BE2C (cell line): ENCODE measurements at regions not wholly inside any gene's neighbourhood (a gene's known extent, or its start where the extent isn't known, plus 50 kb on each side); places are given as distances from the start of the nearest gene placed in this dataset.

ENCODE experiments used
- DNase-seq: peaks from one replicate; pipeline ENCODE4 v3.0.0-alpha.2; 2020
- H3K27me3 ChIP-seq: fragments of 250-450 bp; sonication (Bioruptor Pico); 2 replicates; pipeline ENCODE4 v1.5.1; 2020; ENCODE audit warnings: mild to moderate bottlenecking
- H3K36me3 ChIP-seq: fragments of 250-450 bp; sonication (Bioruptor Pico); 2 replicates; pipeline ENCODE4 v1.5.1; 2020; ENCODE audit warnings: mild to moderate bottlenecking
- H3K4me1 ChIP-seq: fragments of 250-450 bp; sonication (Bioruptor Pico); 2 replicates; pipeline ENCODE4 v1.5.1; 2020
- H3K4me3 ChIP-seq: 2 replicates; pipeline ENCODE4 v1.5.1; 2011; ENCODE audit warnings: low read depth, low read length
- H3K9me3 ChIP-seq: fragments of 250-450 bp; sonication (Bioruptor Pico); 2 replicates; pipeline ENCODE4 v1.5.1; 2020
- TF ChIP-seq, protein P1 (sequence below): IDR thresholded peaks from 2 replicates; pipeline ENCODE4 v1.5.1; 2012; ENCODE audit warnings: mild to moderate bottlenecking, low read depth, low read length

DNA sequence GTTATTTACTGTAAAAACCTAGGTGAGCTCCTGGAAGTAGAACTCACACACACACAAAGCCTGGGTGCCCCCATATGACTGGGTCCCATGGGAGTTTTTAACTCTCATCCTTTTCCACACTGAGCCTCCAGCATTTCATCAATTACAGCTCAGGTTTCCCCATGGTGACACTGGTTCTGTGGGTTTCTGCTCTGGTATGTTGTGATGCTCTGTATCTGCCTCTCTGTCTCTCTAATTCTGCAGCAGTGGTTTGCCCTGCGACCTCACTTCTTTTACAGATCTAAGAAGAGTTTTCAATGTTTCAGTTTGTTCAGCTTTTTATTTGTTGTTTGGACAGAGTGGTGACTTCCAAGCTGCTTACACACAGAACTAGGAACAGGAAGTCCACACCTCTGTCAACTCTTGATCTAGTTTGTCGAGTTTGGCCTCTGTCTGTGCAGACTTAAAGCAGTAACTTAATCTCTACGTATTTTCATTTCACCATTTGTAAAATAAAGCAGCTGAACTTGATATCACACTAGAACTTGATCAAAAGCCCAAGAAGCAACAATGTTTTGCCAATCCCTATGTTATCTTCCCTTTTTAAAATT lies 554.3 kb downstream of the EPHA7 start:
- Histone ChIP-seq H3K4me1 (no peaks in the 10 kb centered on the region), H3K4me3 (no peak overlapping the region), H3K9me3 (no peaks in the 10 kb centered on the region), H3K36me3 (no peaks in the 10 kb centered on the region), H3K27me3 (no peaks in the 10 kb centered on the region)
- no peak for DNase-seq
- TF ChIP-seq, protein P1, sequence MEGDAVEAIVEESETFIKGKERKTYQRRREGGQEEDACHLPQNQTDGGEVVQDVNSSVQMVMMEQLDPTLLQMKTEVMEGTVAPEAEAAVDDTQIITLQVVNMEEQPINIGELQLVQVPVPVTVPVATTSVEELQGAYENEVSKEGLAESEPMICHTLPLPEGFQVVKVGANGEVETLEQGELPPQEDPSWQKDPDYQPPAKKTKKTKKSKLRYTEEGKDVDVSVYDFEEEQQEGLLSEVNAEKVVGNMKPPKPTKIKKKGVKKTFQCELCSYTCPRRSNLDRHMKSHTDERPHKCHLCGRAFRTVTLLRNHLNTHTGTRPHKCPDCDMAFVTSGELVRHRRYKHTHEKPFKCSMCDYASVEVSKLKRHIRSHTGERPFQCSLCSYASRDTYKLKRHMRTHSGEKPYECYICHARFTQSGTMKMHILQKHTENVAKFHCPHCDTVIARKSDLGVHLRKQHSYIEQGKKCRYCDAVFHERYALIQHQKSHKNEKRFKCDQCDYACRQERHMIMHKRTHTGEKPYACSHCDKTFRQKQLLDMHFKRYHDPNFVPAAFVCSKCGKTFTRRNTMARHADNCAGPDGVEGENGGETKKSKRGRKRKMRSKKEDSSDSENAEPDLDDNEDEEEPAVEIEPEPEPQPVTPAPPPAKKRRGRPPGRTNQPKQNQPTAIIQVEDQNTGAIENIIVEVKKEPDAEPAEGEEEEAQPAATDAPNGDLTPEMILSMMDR = no peak

DNA sequence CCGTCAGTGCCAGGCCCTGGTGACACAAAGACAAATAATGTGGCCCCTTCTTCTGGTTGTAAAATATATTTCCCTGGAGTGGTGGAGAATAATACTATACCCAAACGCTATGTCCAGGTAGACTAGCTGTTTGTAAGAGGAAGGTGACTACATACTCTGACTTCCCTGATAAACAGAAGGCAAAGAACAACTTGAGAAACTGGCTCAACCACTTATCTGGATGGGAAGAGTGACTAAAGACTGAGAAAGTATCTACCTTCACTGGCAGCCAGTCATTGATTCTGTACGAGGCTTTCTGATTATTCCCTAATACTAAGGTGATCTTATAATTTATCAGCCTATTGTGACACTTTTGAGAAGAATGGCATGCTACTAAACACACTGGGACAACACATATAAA lies 569.7 kb downstream of the EPHA7 start:
- Histone ChIP-seq H3K9me3 (no peaks in the 10 kb centered on the region), H3K27me3 (no peaks in the 10 kb centered on the region)
- no peak for DNase-seq

DNA sequence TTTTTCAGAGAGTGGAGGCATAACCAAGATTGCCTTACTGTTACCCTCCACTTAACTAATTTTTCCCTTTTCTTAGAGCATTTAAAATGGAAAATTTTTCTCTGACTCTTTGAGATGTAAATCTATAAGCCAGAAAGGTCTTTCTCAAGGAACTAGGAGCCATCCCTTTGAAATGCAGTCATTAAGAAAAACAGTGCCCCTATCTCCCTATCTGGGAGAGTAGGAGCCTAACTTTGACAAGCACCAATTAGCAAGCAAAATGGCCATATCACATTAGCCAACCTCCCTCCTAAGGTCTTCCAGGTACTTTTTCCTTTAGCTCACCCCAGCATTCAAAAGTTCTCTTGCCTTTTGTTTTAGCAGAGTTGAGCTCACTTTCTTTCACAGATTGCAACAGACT lies 570.5 kb downstream of the EPHA7 start:
- H3K4me3 ChIP-seq = no peak overlapping the region
- H3K27me3 ChIP-seq = no peaks in the 10 kb centered on the region
- H3K9me3 ChIP-seq = no peaks in the 10 kb centered on the region
- DNase-seq = no peak
- H3K36me3 ChIP-seq = no peaks in the 10 kb centered on the region
- no peaks in the 10 kb centered on the region for H3K4me1 ChIP-seq
- TF ChIP-seq, protein P1 = no peak

More for the DNA sequence above, 569.7 kb downstream of the EPHA7 start:
- Histone ChIP-seq H3K4me1 (no peaks in the 10 kb centered on the region), H3K4me3 (no peak overlapping the region), H3K36me3 (no peaks in the 10 kb centered on the region)
- TF ChIP-seq, protein P1 = no peak

DNA sequence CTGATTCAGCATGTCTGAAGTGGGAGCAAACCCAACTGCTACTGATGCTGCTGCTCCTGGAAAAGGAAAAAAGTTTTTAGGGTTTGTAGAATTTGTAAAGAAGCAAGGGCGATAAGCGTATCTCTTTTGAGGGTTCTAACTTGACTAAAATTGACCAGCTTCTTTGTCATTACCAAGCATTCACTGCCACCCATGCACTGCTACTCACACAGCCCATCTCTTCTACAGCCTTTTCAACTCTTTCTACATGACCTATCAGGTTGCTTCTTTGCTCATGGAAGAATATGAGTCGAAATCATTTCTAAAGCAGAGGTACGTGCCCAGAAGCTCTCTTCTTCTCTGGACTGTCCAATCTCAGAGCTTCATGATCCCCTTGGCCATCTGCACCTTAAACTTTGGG lies 570.9 kb downstream of the EPHA7 start:
- Histone ChIP-seq H3K9me3 (no peaks in the 10 kb centered on the region), H3K27me3 (no peaks in the 10 kb centered on the region), H3K4me3 (no peak overlapping the region), H3K4me1 (no peaks in the 10 kb centered on the region), H3K36me3 (no peaks in the 10 kb centered on the region)
- TF ChIP-seq, protein P1 = no peak
- DNase-seq = no peak

- no peaks in the 10 kb centered on the region for H3K36me3 ChIP-seq
- H3K4me1 ChIP-seq = no peaks in the 10 kb centered on the region
- H3K27me3 ChIP-seq = no peaks in the 10 kb centered on the region
- TF ChIP-seq, protein P1 = no peak
- H3K9me3 ChIP-seq = no peaks in the 10 kb centered on the region
- H3K4me3 ChIP-seq = no peak overlapping the region
- DNase-seq = no peak
Observed at GRCh38 chr6:92847988-92848387, 571.4 kb downstream of the EPHA7 start.

DNA sequence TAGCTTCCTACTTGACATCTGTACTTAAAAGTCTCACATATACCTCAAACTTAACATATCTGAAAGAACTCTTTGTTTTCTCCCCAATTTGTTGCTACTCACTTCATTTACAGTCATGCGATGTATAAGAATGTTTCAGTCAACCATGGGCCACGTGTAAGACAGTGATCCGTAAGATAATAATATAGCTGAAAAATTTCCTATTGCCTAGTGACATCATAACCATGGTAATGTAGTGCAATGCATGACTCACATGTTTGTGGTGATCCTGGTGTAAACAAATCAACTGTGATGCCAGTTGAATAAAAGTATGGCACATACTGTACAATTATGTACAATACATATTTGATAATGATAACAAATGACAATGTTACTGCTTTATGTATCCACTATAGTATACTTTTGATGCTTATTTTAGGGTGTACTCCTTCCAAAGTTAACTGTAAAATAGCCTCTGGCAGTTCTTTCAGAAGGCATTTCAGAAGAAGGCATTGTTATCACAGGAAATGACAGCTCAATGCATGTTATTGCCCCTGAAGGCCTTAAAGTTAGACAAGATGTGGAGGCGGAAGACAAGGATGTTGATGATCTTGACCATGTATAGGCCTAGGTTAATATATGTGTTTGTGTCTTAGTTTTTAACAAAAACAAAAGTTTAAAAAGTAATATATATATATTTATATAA lies 579.0 kb downstream of the EPHA7 start:
- H3K4me1 ChIP-seq = no peaks in the 10 kb centered on the region
- no peak overlapping the region for H3K4me3 ChIP-seq
- H3K27me3 ChIP-seq = peaks cover 7% of the 10 kb centered on the region; the same call in 1 of the 2 replicates
- no peaks in the 10 kb centered on the region for H3K9me3 ChIP-seq
- DNase-seq = no peak
- H3K36me3 ChIP-seq = no peaks in the 10 kb centered on the region
- TF ChIP-seq, protein P1 = no peak
